ENCODE measurements at regions not wholly inside any gene's neighbourhood (a gene's known extent, or its start where the extent isn't known, plus 50 kb on each side); places are given as distances from the start of the nearest gene placed in this dataset.

DNA sequence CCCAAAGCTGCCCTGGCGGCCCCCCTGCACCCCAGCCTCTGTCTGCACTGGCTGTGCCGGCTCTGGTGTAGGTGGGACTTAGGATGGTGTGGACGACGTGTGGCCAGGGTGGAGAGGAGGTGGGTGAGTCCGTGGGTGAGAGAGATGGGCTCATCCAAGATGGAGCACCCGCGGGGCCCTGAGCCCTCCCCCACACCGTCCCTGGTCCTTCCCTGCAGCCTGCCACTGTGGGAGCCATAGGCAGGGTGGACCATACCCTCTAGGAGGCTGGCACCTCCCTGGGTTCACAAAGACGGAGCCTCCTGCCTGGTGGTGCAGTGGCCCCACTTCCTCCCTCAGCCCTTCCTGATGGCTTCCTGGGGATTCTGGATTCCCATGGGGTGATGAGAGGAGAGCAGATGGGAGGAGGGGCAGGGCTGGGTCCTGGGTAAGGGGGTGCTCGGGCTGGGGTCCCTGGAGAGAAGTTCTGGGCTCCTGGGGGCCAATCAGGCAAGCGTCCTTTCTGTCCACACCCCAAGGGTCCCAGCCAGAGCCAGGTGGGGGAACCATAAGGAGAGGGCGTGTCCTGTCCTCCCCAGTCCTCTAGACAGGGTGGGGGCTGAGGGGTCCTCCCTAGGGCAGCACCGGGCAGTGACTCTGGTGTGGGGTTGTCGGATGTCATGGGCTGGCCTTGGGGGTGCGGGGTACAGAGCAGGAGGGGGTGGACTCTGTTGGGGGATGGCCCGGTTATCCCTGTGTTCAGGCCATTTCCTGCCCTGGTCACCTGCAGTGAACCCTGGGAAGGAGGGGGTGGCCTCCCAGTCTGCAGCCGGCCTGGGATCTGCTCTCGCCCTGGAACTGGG, 384.8 kb downstream of the TMEM121 start:
- no peak for TF ChIP-seq CTCF (conservative IDR thresholded peaks at IDR 0.05; ENCODE audit: low read depth, low read length)
- TF ChIP-seq EZH2 (IDR thresholded peaks at IDR 0.05; ENCODE audit: low read length, unreplicated experiment) = no peak
